Peyer's patch (tissue), 4 donors: ENCODE measurements at regions not wholly inside any gene's neighbourhood (a gene's known extent, or its start where the extent isn't known, plus 50 kb on each side); places are given as distances from the start of the nearest gene placed in this dataset.

Source experiments
- DNase-seq, 3 donors: peaks; one replicate each; pipeline ENCODE4 v3.0.0-alpha.2; 2017 to 2019
- H3K27ac ChIP-seq, 4 donors: fragments of 200-600 bp; sonication (generic); one replicate each; pipeline ENCODE4 v1.5.1; 2016 to 2019
- H3K27me3 ChIP-seq, 2 donors: fragments of 200-600 bp; sonication (generic); one replicate each; pipeline ENCODE4 v1.5.1; 2019
- H3K36me3 ChIP-seq, 3 donors: fragments of 200-600 bp; sonication (generic); one replicate each; pipeline ENCODE4 v1.5.1; 2016 to 2019
- H3K4me1 ChIP-seq, 4 donors: fragments of 200-600 bp; sonication (generic); one replicate each; pipeline ENCODE4 v1.5.1; 2016 to 2019
- H3K4me3 ChIP-seq, 4 donors: fragments of 200-600 bp; sonication (generic); 1 replicate in 3 of 4; 2 replicates in 1 of 4; pipeline ENCODE4 v1.5.1; 2016 to 2019; ENCODE audit warnings: mild to moderate bottlenecking in 1 of 4
- H3K9me3 ChIP-seq, 4 donors: fragments of 200-600 bp; sonication (generic); one replicate each; pipeline ENCODE4 v1.5.1; 2016 to 2019; ENCODE audit warnings: mild to moderate bottlenecking in 1 of 4
- CTCF ChIP-seq, 6 experiments: fragments of 450-650 bp in 4 of 6; fragments of 200-600 bp in 2 of 6; sonication (generic) in 1 of 6; IDR thresholded peaks; one replicate each; pipeline ENCODE4 v1.5.1; 2017 to 2019; ENCODE audit warnings: antibody characterized with exemption in 6 of 6, mild to moderate bottlenecking in 3 of 6, moderate library complexity in 1 of 6
- POLR2A ChIP-seq, 2 donors: fragments of 450-650 bp; IDR thresholded peaks; one replicate each; pipeline ENCODE4 v1.5.1; 2017; ENCODE audit warnings: antibody characterized with exemption in 2 of 2, mild to moderate bottlenecking in 2 of 2, moderate library complexity in 2 of 2

GRCh38 chrX:39675162-39675553, 422.6 kb downstream of the BCOR start:
- Histone ChIP-seq H3K27ac (peak overlapping the region in 1 of 4 donors; percentile 25), H3K36me3 (no peaks in the 10 kb centered on the region), H3K4me3 (no peak overlapping the region), H3K4me1 (no peaks in the 10 kb centered on the region), H3K27me3 (no peaks in the 10 kb centered on the region), H3K9me3 (no peaks in the 10 kb centered on the region)
- TF ChIP-seq CTCF (IDR thresholded peaks at IDR 0.05) (no peak), POLR2A (IDR thresholded peaks at IDR 0.05) (no peak)
- no peak for DNase-seq

GRCh38 chrX:39675619-39676018, 422.1 kb downstream of the BCOR start:
- DNase-seq, result peak in 1 of 3 donors; percentile 69
- no peaks in the 10 kb centered on the region for H3K27me3 ChIP-seq

GRCh38 chrX:39676434-39676833, 421.3 kb downstream of the BCOR start:
- Histone ChIP-seq H3K4me1 (no peaks in the 10 kb centered on the region), H3K9me3 (no peaks in the 10 kb centered on the region), H3K36me3 (no peaks in the 10 kb centered on the region), H3K27ac (no peak overlapping the region), H3K27me3 (no peaks in the 10 kb centered on the region), H3K4me3 (no peak overlapping the region)
- TF ChIP-seq POLR2A (IDR thresholded peaks at IDR 0.05) (no peak), CTCF (IDR thresholded peaks at IDR 0.05) (no peak)
- DNase-seq, result no peak

More at GRCh38 chrX:39675619-39676018, 422.1 kb downstream of the BCOR start:
- Histone ChIP-seq H3K27ac (peak overlapping the region in 1 of 4 donors; percentile 25), H3K36me3 (no peaks in the 10 kb centered on the region), H3K4me1 (no peaks in the 10 kb centered on the region), H3K4me3 (no peak overlapping the region), H3K9me3 (no peaks in the 10 kb centered on the region)
- TF ChIP-seq POLR2A (IDR thresholded peaks at IDR 0.05) (no peak), CTCF (IDR thresholded peaks at IDR 0.05) (no peak)

- Histone ChIP-seq H3K36me3 (no peaks in the 10 kb centered on the region), H3K27me3 (no peaks in the 10 kb centered on the region), H3K4me1 (no peaks in the 10 kb centered on the region), H3K9me3 (no peaks in the 10 kb centered on the region), H3K4me3 (no peak overlapping the region), H3K27ac (no peak overlapping the region)
- no peak for DNase-seq
- TF ChIP-seq POLR2A (IDR thresholded peaks at IDR 0.05) (no peak), CTCF (IDR thresholded peaks at IDR 0.05) (no peak)
Observed at GRCh38 chrX:39677585-39677977, 420.2 kb downstream of the BCOR start.

- H3K27me3 ChIP-seq, result no peaks in the 10 kb centered on the region
- H3K27ac ChIP-seq, result no peak overlapping the region
- H3K36me3 ChIP-seq, result no peaks in the 10 kb centered on the region
- H3K4me3 ChIP-seq, result no peak overlapping the region
- H3K9me3 ChIP-seq, result no peaks in the 10 kb centered on the region
- TF ChIP-seq CTCF (IDR thresholded peaks at IDR 0.05) (no peak), POLR2A (IDR thresholded peaks at IDR 0.05) (no peak)
- no peaks in the 10 kb centered on the region for H3K4me1 ChIP-seq
- no peak for DNase-seq
Observed at GRCh38 chrX:39677978-39678791, 419.6 kb downstream of the BCOR start.
